Tibial nerve (tissue), 3 donors: ENCODE measurements at regions not wholly inside any gene's neighbourhood (a gene's known extent, or its start where the extent isn't known, plus 50 kb on each side); places are given as distances from the start of the nearest gene placed in this dataset.

Experiments used
- POLR2A ChIP-seq, 2 donors: fragments of 450-650 bp; IDR thresholded peaks; one replicate each; pipeline ENCODE4 v1.6.1; 2017; ENCODE audit warnings: antibody characterized with exemption in 2 of 2, mild to moderate bottlenecking in 2 of 2, moderate library complexity in 2 of 2
- TF ChIP-seq, protein P1 (sequence below), 5 experiments: fragments of 200-600 bp in 3 of 5; fragments of 450-650 bp in 2 of 5; sonication (generic) in 3 of 5; IDR thresholded peaks; one replicate each; pipeline ENCODE4 v1.5.1; 2016 to 2019; ENCODE audit warnings: antibody characterized with exemption in 5 of 5, mild to moderate bottlenecking in 3 of 5, moderate library complexity in 2 of 5

- TF ChIP-seq, protein P1, sequence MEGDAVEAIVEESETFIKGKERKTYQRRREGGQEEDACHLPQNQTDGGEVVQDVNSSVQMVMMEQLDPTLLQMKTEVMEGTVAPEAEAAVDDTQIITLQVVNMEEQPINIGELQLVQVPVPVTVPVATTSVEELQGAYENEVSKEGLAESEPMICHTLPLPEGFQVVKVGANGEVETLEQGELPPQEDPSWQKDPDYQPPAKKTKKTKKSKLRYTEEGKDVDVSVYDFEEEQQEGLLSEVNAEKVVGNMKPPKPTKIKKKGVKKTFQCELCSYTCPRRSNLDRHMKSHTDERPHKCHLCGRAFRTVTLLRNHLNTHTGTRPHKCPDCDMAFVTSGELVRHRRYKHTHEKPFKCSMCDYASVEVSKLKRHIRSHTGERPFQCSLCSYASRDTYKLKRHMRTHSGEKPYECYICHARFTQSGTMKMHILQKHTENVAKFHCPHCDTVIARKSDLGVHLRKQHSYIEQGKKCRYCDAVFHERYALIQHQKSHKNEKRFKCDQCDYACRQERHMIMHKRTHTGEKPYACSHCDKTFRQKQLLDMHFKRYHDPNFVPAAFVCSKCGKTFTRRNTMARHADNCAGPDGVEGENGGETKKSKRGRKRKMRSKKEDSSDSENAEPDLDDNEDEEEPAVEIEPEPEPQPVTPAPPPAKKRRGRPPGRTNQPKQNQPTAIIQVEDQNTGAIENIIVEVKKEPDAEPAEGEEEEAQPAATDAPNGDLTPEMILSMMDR (IDR thresholded peaks at IDR 0.05), result no peak
- no peak for TF ChIP-seq POLR2A (IDR thresholded peaks at IDR 0.05)
These were observed 101.7 kb upstream of the MYO10 start for GRCh38 chr5:17037751-17038150.
